Neural crest cell (in vitro differentiated cells): ENCODE measurements at regions not wholly inside any gene's neighbourhood (a gene's known extent, or its start where the extent isn't known, plus 50 kb on each side); places are given as distances from the start of the nearest gene placed in this dataset.

Source experiments
- DNase-seq: peaks from one replicate; pipeline ENCODE4 v3.0.0; 2021; ENCODE audit warnings: low read depth, mixed read lengths, low spot score
- H3K27ac Mint-ChIP-seq: one replicate; pipeline ENCODE4 v1.8.0; 2021; ENCODE audit warnings: mild to moderate bottlenecking, mixed read lengths; ENCODE audit not compliant: unreplicated experiment
- H3K27me3 Mint-ChIP-seq: 2 replicates; pipeline ENCODE4 v1.8.0; 2021; ENCODE audit warnings: low read depth, mild to moderate bottlenecking, mixed read lengths
- H3K36me3 Mint-ChIP-seq: 2 replicates; pipeline ENCODE4 v1.8.0; 2021; ENCODE audit warnings: low read depth, mild to moderate bottlenecking, mixed read lengths
- H3K4me1 Mint-ChIP-seq: 2 replicates; pipeline ENCODE4 v1.8.0; 2021; ENCODE audit warnings: mixed read lengths
- H3K4me3 Mint-ChIP-seq: one replicate; pipeline ENCODE4 v1.8.0; 2021; ENCODE audit warnings: mild to moderate bottlenecking, mixed read lengths
- H3K9me3 Mint-ChIP-seq: 2 replicates; pipeline ENCODE4 v1.8.0; 2021; ENCODE audit warnings: mixed read lengths
- CTCF ChIP-seq: fragments of 200-600 bp; sonication (generic); conservative IDR thresholded peaks from 2 replicates; pipeline ENCODE4 v1.5.0; 2021; ENCODE audit warnings: antibody characterized with exemption, mild to moderate bottlenecking

- DNase-seq = no peak
- Mint-ChIP-seq H3K4me1 (no peaks in the 10 kb centered on the region), H3K27me3 (peaks cover 10% of the 10 kb centered on the region), H3K36me3 (no peaks in the 10 kb centered on the region), H3K4me3 (no peak overlapping the region), H3K9me3 (no peaks in the 10 kb centered on the region), H3K27ac (no peak overlapping the region)
- peak; percentile 72 for TF ChIP-seq CTCF
These were observed 339.6 kb downstream of the TRIB2 start for GRCh38 chr2:13056259-13056843.

- Mint-ChIP-seq H3K9me3 (no peaks in the 10 kb centered on the region), H3K4me3 (no peak overlapping the region), H3K27me3 (peaks cover 10% of the 10 kb centered on the region), H3K27ac (no peak overlapping the region), H3K36me3 (no peaks in the 10 kb centered on the region), H3K4me1 (no peaks in the 10 kb centered on the region)
- DNase-seq = no peak
- no peak for TF ChIP-seq CTCF
These were observed 340.9 kb downstream of the TRIB2 start for GRCh38 chr2:13057671-13058070.

GRCh38 chr2:13066676-13067075 lies 349.9 kb downstream of the TRIB2 start:
- no peak for DNase-seq
- Mint-ChIP-seq H3K27ac (no peak overlapping the region), H3K36me3 (no peaks in the 10 kb centered on the region), H3K27me3 (no peaks in the 10 kb centered on the region), H3K4me1 (no peaks in the 10 kb centered on the region), H3K4me3 (no peak overlapping the region), H3K9me3 (peaks cover 2% of the 10 kb centered on the region)
- no peak for TF ChIP-seq CTCF

- Mint-ChIP-seq H3K4me1 (no peaks in the 10 kb centered on the region), H3K4me3 (no peak overlapping the region), H3K27me3 (no peaks in the 10 kb centered on the region), H3K9me3 (peaks cover 2% of the 10 kb centered on the region), H3K27ac (no peak overlapping the region), H3K36me3 (no peaks in the 10 kb centered on the region)
- no peak for TF ChIP-seq CTCF
- DNase-seq = no peak
These were observed 350.8 kb downstream of the TRIB2 start for GRCh38 chr2:13067508-13067907.

- H3K4me3 Mint-ChIP-seq = no peak overlapping the region
- H3K4me1 Mint-ChIP-seq = peaks cover 7% of the 10 kb centered on the region
- H3K27me3 Mint-ChIP-seq = no peaks in the 10 kb centered on the region
These were observed 373.2 kb downstream of the TRIB2 start for GRCh38 chr2:13089971-13090370.

More at GRCh38 chr2:13089971-13090370, 373.2 kb downstream of the TRIB2 start:
- TF ChIP-seq CTCF = no peak
- H3K9me3 Mint-ChIP-seq = no peaks in the 10 kb centered on the region
- no peak for DNase-seq
- H3K36me3 Mint-ChIP-seq = no peaks in the 10 kb centered on the region
- no peak overlapping the region for H3K27ac Mint-ChIP-seq
